Neuronal stem cell (in vitro differentiated cells): ENCODE measurements at regions not wholly inside any gene's neighbourhood (a gene's known extent, or its start where the extent isn't known, plus 50 kb on each side); places are given as distances from the start of the nearest gene placed in this dataset.
A peak's percentile ranks its signal among the peaks of the same experiment; 100 is the strongest.

Experiments used
- DNase-seq: peaks from one replicate; pipeline ENCODE4 v3.0.0-alpha.2; 2013; ENCODE audit warnings: low spot score
- H2AFZ ChIP-seq: one replicate; pipeline ENCODE4 v1.6.1; 2013; ENCODE audit warnings: mild to moderate bottlenecking, low read length, inconsistent platforms
- H2AK5ac ChIP-seq: 2 replicates; pipeline ENCODE4 v1.6.1; 2013; ENCODE audit warnings: low read depth, mild to moderate bottlenecking, inconsistent platforms, low read length, moderate library complexity, mixed read lengths
- H2BK120ac ChIP-seq: 2 replicates; pipeline ENCODE4 v1.6.1; 2013; ENCODE audit warnings: low read depth, mild to moderate bottlenecking, inconsistent platforms, low read length, moderate library complexity, mixed read lengths
- H2BK12ac ChIP-seq: one replicate; pipeline ENCODE4 v1.6.1; 2013; ENCODE audit warnings: low read length, inconsistent platforms
- H2BK15ac ChIP-seq: 2 replicates; pipeline ENCODE4 v1.6.1; 2013; ENCODE audit warnings: mild to moderate bottlenecking, low read length, inconsistent platforms, mixed read lengths
- H2BK5ac ChIP-seq: one replicate; pipeline ENCODE4 v1.6.1; 2013; ENCODE audit warnings: inconsistent platforms, mild to moderate bottlenecking, low read length, moderate library complexity
- H3K14ac ChIP-seq: one replicate; pipeline ENCODE4 v1.6.1; 2013; ENCODE audit warnings: low read length, inconsistent platforms
- H3K18ac ChIP-seq: 2 replicates; pipeline ENCODE4 v1.6.1; 2013; ENCODE audit warnings: low read length, inconsistent platforms
- H3K23ac ChIP-seq: 2 replicates; pipeline ENCODE4 v1.6.1; 2013; ENCODE audit warnings: low read depth, mild to moderate bottlenecking, mixed read lengths, low read length, inconsistent platforms; ENCODE audit not compliant: poor library complexity
- H3K27ac ChIP-seq: replicated peaks from 3 replicates; pipeline ENCODE4 v1.5.1; 2013; ENCODE audit warnings: low read length, inconsistent platforms
- H3K27me3 ChIP-seq, 3 experiments: 2 replicates each; pipeline ENCODE4 v1.6.1; 2013; ENCODE audit warnings: low read length in 3 of 3, mild to moderate bottlenecking in 2 of 3, inconsistent platforms in 1 of 3, low read depth in 1 of 3, mixed read lengths in 1 of 3, moderate library complexity in 1 of 3; ENCODE audit not compliant: control insufficient read depth in 3 of 3, insufficient read depth in 3 of 3
- H3K36me3 ChIP-seq, 2 donors: replicated peaks in 1 of 2; 2 replicates each; pipeline ENCODE4 v1.6.1; 2013; ENCODE audit warnings: low read length in 2 of 2; ENCODE audit not compliant: control insufficient read depth in 2 of 2, insufficient read depth in 2 of 2
- H3K4ac ChIP-seq: 2 replicates; pipeline ENCODE4 v1.6.1; 2013; ENCODE audit warnings: inconsistent platforms, mild to moderate bottlenecking, low read length, moderate library complexity
- H3K4me1 ChIP-seq, 2 donors: 1 replicate in 1 of 2; 2 replicates in 1 of 2; pipeline ENCODE4 v1.6.1; 2013; ENCODE audit warnings: low read length in 2 of 2, low read depth in 1 of 2; ENCODE audit not compliant: control insufficient read depth in 2 of 2, insufficient read depth in 1 of 2
- H3K4me2 ChIP-seq: one replicate; pipeline ENCODE4 v1.6.1; 2013; ENCODE audit warnings: mild to moderate bottlenecking, low read length, inconsistent platforms; ENCODE audit not compliant: insufficient read depth, poor library complexity, severe bottlenecking
- H3K4me3 ChIP-seq, 2 donors: 2 replicates each; pipeline ENCODE4 v1.5.1; 2013; ENCODE audit warnings: low read length in 2 of 2, mild to moderate bottlenecking in 2 of 2, inconsistent platforms in 1 of 2, moderate library complexity in 1 of 2
- H3K79me1 ChIP-seq: one replicate; pipeline ENCODE4 v1.6.1; 2013; ENCODE audit warnings: low read depth, mild to moderate bottlenecking, inconsistent platforms, low read length, moderate library complexity
- H3K9ac ChIP-seq: one replicate; pipeline ENCODE4 v1.6.1; 2013; ENCODE audit warnings: mild to moderate bottlenecking, low read depth, low read length, inconsistent platforms; ENCODE audit not compliant: poor library complexity
- H3K9me3 ChIP-seq, 2 donors: replicated peaks in 1 of 2; 2 replicates each; pipeline versions ENCODE3 to v1.6.1; 2013; ENCODE audit warnings: low read length in 2 of 2, mild to moderate bottlenecking in 2 of 2, inconsistent platforms in 1 of 2, low read depth in 1 of 2, mixed read lengths in 1 of 2, moderate library complexity in 1 of 2; ENCODE audit not compliant: control insufficient read depth in 2 of 2, insufficient read depth in 1 of 2
- H4K8ac ChIP-seq: one replicate; pipeline ENCODE4 v1.6.1; 2013; ENCODE audit warnings: low read depth, mild to moderate bottlenecking, inconsistent platforms, low read length, moderate library complexity
- H4K91ac ChIP-seq: one replicate; pipeline ENCODE4 v1.6.1; 2013; ENCODE audit warnings: low read length, low read depth, mild to moderate bottlenecking, inconsistent platforms; ENCODE audit not compliant: poor library complexity
- WGBS, 2 donors: extraction: QIAGEN DNeasy Blood & Tissue Kit; methylation state at CpG; one replicate each; pipeline ENCODE4 v1.1.7; 2013; ENCODE audit warnings: missing lambda C conversion rate in 2 of 2, mixed read lengths in 1 of 2; ENCODE audit not compliant: insufficient read length in 2 of 2, insufficient replicate concordance in 1 of 2; ENCODE audit errors: extremely low coverage in 2 of 2; 5-methylcytosine and 5-hydroxymethylcytosine counted together

- Histone ChIP-seq H2BK120ac (no peak overlapping the region), H2AFZ (peak overlapping the region; percentile 16), H3K79me1 (no peaks in the 10 kb centered on the region), H4K91ac (no peak overlapping the region), H2BK5ac (no peak overlapping the region), H2BK15ac (no peak overlapping the region), H3K9ac (no peak overlapping the region), H3K4me1 (no peaks in the 10 kb centered on the region), H3K9me3 (no peaks in the 10 kb centered on the region), H3K4ac (no peak overlapping the region), H3K27ac (no peak overlapping the region), H3K36me3 (no peaks in the 10 kb centered on the region), H3K27me3 (no peaks in the 10 kb centered on the region), H2AK5ac (no peak overlapping the region), H3K4me2 (no peak overlapping the region), H3K14ac (no peak overlapping the region), H2BK12ac (no peak overlapping the region), H3K18ac (no peak overlapping the region), H3K4me3 (no peak overlapping the region), H4K8ac (no peak overlapping the region), H3K23ac (no peak overlapping the region)
- DNase-seq, result no peak
- no CpG with 5 or more reads among the region's 4 CpGs for WGBS, 2 donors
These were observed 180.5 kb downstream of the IBTK start for GRCh38 chr6:82066991-82067411.

GRCh38 chr6:82066196-82066595 lies 181.3 kb downstream of the IBTK start:
- H4K91ac ChIP-seq, result no peak overlapping the region
- DNase-seq, result no peak
- no peak overlapping the region for H3K4me3 ChIP-seq
- H3K18ac ChIP-seq, result no peak overlapping the region
- H3K23ac ChIP-seq, result no peak overlapping the region
- H2AFZ ChIP-seq, result no peak overlapping the region
- no peaks in the 10 kb centered on the region for H3K4me1 ChIP-seq
- no peaks in the 10 kb centered on the region for H3K27me3 ChIP-seq
- H3K9ac ChIP-seq, result no peak overlapping the region
- H3K4ac ChIP-seq, result no peak overlapping the region
- no peak overlapping the region for H4K8ac ChIP-seq
- H3K14ac ChIP-seq, result no peak overlapping the region
- H3K4me2 ChIP-seq, result no peak overlapping the region
- no peaks in the 10 kb centered on the region for H3K9me3 ChIP-seq
- no peak overlapping the region for H2BK5ac ChIP-seq
- H2BK120ac ChIP-seq, result no peak overlapping the region
- H3K36me3 ChIP-seq, result no peaks in the 10 kb centered on the region
- no peaks in the 10 kb centered on the region for H3K79me1 ChIP-seq
- H2BK15ac ChIP-seq, result no peak overlapping the region
- no peak overlapping the region for H3K27ac ChIP-seq
- H2AK5ac ChIP-seq, result no peak overlapping the region
- no peak overlapping the region for H2BK12ac ChIP-seq

GRCh38 chr6:82063574-82063973 lies 184.0 kb downstream of the IBTK start:
- no peak overlapping the region for H3K4me3 ChIP-seq
- H3K79me1 ChIP-seq, result no peaks in the 10 kb centered on the region
- no peak overlapping the region for H3K23ac ChIP-seq
- no peak overlapping the region for H3K27ac ChIP-seq
- no peak overlapping the region for H4K8ac ChIP-seq
- no peak overlapping the region for H3K14ac ChIP-seq
- no peak overlapping the region for H2BK12ac ChIP-seq
- no peak overlapping the region for H4K91ac ChIP-seq
- DNase-seq, result no peak
- WGBS, 2 donors, result no CpG with 5 or more reads among the region's 3 CpGs
- no peak overlapping the region for H3K9ac ChIP-seq
- H2AK5ac ChIP-seq, result no peak overlapping the region
- no peaks in the 10 kb centered on the region for H3K4me1 ChIP-seq
- H2AFZ ChIP-seq, result no peak overlapping the region
- H2BK5ac ChIP-seq, result no peak overlapping the region
- no peaks in the 10 kb centered on the region for H3K36me3 ChIP-seq
- H3K9me3 ChIP-seq, result no peaks in the 10 kb centered on the region
- no peak overlapping the region for H2BK120ac ChIP-seq
- no peak overlapping the region for H3K4ac ChIP-seq
- H3K27me3 ChIP-seq, result no peaks in the 10 kb centered on the region
- H2BK15ac ChIP-seq, result no peak overlapping the region
- no peak overlapping the region for H3K18ac ChIP-seq
- H3K4me2 ChIP-seq, result no peak overlapping the region

GRCh38 chr6:82062219-82062618 lies 185.3 kb downstream of the IBTK start:
- H3K23ac ChIP-seq, result no peak overlapping the region
- H3K27me3 ChIP-seq, result no peaks in the 10 kb centered on the region
- no peak overlapping the region for H2BK120ac ChIP-seq
- H2BK12ac ChIP-seq, result no peak overlapping the region
- no peak overlapping the region for H2BK15ac ChIP-seq
- no peak overlapping the region for H3K4me2 ChIP-seq
- H2BK5ac ChIP-seq, result no peak overlapping the region
- no peak overlapping the region for H2AFZ ChIP-seq
- no peaks in the 10 kb centered on the region for H3K4me1 ChIP-seq
- no peak overlapping the region for H3K18ac ChIP-seq
- H3K14ac ChIP-seq, result no peak overlapping the region
- H3K4me3 ChIP-seq, result no peak overlapping the region
- H4K91ac ChIP-seq, result no peak overlapping the region
- no peaks in the 10 kb centered on the region for H3K9me3 ChIP-seq
- no peak overlapping the region for H3K9ac ChIP-seq
- no peaks in the 10 kb centered on the region for H3K36me3 ChIP-seq
- WGBS, 2 donors, result no CpG with 5 or more reads among the region's 7 CpGs
- no peak overlapping the region for H4K8ac ChIP-seq
- H3K4ac ChIP-seq, result no peak overlapping the region
- no peak overlapping the region for H2AK5ac ChIP-seq
- DNase-seq, result no peak
- H3K79me1 ChIP-seq, result no peaks in the 10 kb centered on the region
- H3K27ac ChIP-seq, result no peak overlapping the region
